Stomach (tissue), 4 donors: ENCODE measurements at regions not wholly inside any gene's neighbourhood (a gene's known extent, or its start where the extent isn't known, plus 50 kb on each side); places are given as distances from the start of the nearest gene placed in this dataset.

Source experiments
- CTCF ChIP-seq, 7 experiments: fragments of 450-650 bp in 4 of 7; fragments of 200-600 bp in 3 of 7; sonication (generic) in 3 of 7; IDR thresholded peaks; one replicate each; pipeline ENCODE4 v1.5.1; 2016 to 2019; ENCODE audit warnings: antibody characterized with exemption in 7 of 7, control low read depth in 2 of 7, mild to moderate bottlenecking in 1 of 7
- POLR2A ChIP-seq, 4 donors: fragments of 450-650 bp; IDR thresholded peaks; one replicate each; pipeline ENCODE4 v1.6.1; 2016; ENCODE audit warnings: antibody characterized with exemption in 4 of 4, control low read depth in 2 of 4, mild to moderate bottlenecking in 1 of 4, moderate library complexity in 1 of 4

DNA sequence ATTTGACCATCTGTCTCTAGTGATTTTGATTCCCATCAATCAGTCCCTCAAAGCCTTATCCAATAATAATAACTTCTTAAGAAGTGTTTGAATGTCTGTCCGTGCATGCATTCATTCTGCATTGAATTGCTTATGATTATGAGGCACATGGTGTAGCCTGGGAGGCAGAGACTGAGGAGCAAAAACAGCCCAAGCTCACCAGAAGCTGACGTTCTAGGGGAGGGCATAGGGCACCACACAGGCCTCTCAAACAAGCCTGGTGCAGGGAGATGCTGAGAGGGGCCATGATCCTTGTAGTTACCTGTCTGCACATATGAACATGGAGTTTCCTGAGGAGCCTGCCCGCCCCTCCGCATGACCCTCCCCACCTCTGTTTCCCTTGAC is 89.2 kb upstream of the POMGNT2 start:
- no peak for TF ChIP-seq CTCF (IDR thresholded peaks at IDR 0.05)
- TF ChIP-seq POLR2A (IDR thresholded peaks at IDR 0.05): no peak
